Right lobe of liver (tissue), 6 donors: ENCODE measurements at regions not wholly inside any gene's neighbourhood (a gene's known extent, or its start where the extent isn't known, plus 50 kb on each side); places are given as distances from the start of the nearest gene placed in this dataset.

Experiments used
- ATAC-seq, 4 donors: fragments of 200-7000 bp; cut with Tn5 transposase; one replicate each; pipeline ENCODE4 v1.9.1; 2020; ENCODE audit warnings: mild to moderate bottlenecking in 4 of 4, moderate library complexity in 4 of 4
- DNase-seq, 3 donors: peaks; one replicate each; pipeline ENCODE4 v3.0.0-alpha.2; 2020
- H3K27ac ChIP-seq, 3 donors: fragments of 200-600 bp; one replicate each; pipeline ENCODE4 v1.8.0; 2022
- H3K27me3 ChIP-seq, 2 donors: fragments of 200-600 bp; one replicate each; pipeline ENCODE4 v1.8.0; 2022
- H3K36me3 ChIP-seq, 4 donors: fragments of 200-600 bp; sonication (generic) in 1 of 4; one replicate each; pipeline versions ENCODE4 v1.5.1 to v1.8.0; 2017 to 2022; ENCODE audit warnings: control low read depth in 1 of 4
- H3K4me1 ChIP-seq, 4 donors: fragments of 200-600 bp; sonication (generic) in 1 of 4; one replicate each; pipeline versions ENCODE4 v1.5.1 to v1.8.0; 2017 to 2022; ENCODE audit warnings: control low read depth in 1 of 4
- H3K4me3 ChIP-seq, 3 donors: fragments of 200-600 bp; one replicate each; pipeline ENCODE4 v1.8.0; 2022
- H3K9me3 ChIP-seq, 4 donors: fragments of 200-600 bp; sonication (generic) in 1 of 4; one replicate each; pipeline versions ENCODE4 v1.5.1 to v1.8.0; 2017 to 2022; ENCODE audit warnings: control low read depth in 1 of 4
- CTCF ChIP-seq, 4 donors: fragments of 200-600 bp in 3 of 4; fragments of 450-650 bp in 1 of 4; IDR thresholded peaks; one replicate each; pipeline versions ENCODE4 v1.5.1 to v1.8.0; 2016 to 2022; ENCODE audit warnings: antibody characterized with exemption in 4 of 4, mild to moderate bottlenecking in 2 of 4
- POLR2A ChIP-seq: fragments of 450-650 bp; IDR thresholded peaks from one replicate; pipeline ENCODE4 v1.6.1; 2017; ENCODE audit warnings: antibody characterized with exemption, mild to moderate bottlenecking
- WGBS: methylation state at CpG from one replicate; pipeline ENCODE4 v1.1.6; 2018; ENCODE audit warnings: low coverage, low lambda C conversion rate; ENCODE audit not compliant: insufficient coverage; ENCODE audit errors: missing lambda C conversion rate; 5-methylcytosine and 5-hydroxymethylcytosine counted together
- intact Hi-C, 2 donors: fragments of 100-400 bp; cut with DNase I; formaldehyde crosslinking; loops; one replicate each; pipeline versions ENCODE4 v1.11.2 to v1.14.1; 2022
- donor health status: DM: no; HTN: yes; CAD: no.
- donor health status: DM: no; HTN: no; CAD: no.
- donor health status: DM: no; HTN: no; CAD: no.
- donor health status: DM: no; HTN: yes; CAD: no.
- donor health status: DM: no; HTN: yes; CAD: no.

DNA sequence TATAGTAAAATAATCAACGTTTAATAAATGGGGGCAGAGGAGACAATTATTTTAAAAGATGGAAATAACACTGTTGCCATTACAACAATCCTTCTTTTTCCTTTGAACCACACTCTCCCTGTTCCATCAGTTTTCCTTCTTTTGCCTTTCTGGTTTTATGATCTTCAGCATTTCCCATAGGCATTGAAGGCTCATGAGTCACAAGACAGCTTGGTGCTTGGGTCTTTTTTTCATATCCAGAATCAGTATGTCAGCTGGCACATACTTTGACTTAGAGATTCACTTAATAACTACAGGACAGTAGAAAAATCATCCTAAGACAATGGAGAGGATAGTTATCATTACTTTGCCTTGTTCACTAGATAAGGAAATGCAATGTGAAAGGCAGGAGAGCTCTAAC lies 521.6 kb upstream of the TSPY4 start:
- H3K9me3 ChIP-seq = no peaks in the 10 kb centered on the region
- intact Hi-C loops = no loop called here
- no peaks in the 10 kb centered on the region for H3K36me3 ChIP-seq
- WGBS = no CpG with 5 or more reads among the region's 1 CpG
- ATAC-seq (no peak), DNase-seq (no peak)
- H3K4me1 ChIP-seq = no peaks in the 10 kb centered on the region
- no peak for TF ChIP-seq CTCF (IDR thresholded peaks at IDR 0.05)
- TF ChIP-seq POLR2A = no peak
- H3K27me3 ChIP-seq = no peaks in the 10 kb centered on the region
- no peak overlapping the region for H3K27ac ChIP-seq
- H3K4me3 ChIP-seq = no peak overlapping the region

GRCh38 chrY:8820032-8820431 lies 517.2 kb upstream of the TSPY4 start:
- TF ChIP-seq POLR2A (no peak), CTCF (IDR thresholded peaks at IDR 0.05) (no peak)
- no peak for DNase-seq
- no peaks in the 10 kb centered on the region for H3K27me3 ChIP-seq
- H3K9me3 ChIP-seq = no peaks in the 10 kb centered on the region
- H3K36me3 ChIP-seq = no peaks in the 10 kb centered on the region
- no CpG with 5 or more reads among the region's 4 CpGs for WGBS
- no peak for ATAC-seq
- H3K27ac ChIP-seq = no peak overlapping the region
- no peaks in the 10 kb centered on the region for H3K4me1 ChIP-seq
- H3K4me3 ChIP-seq = no peak overlapping the region
- intact Hi-C loops = no loop called here

DNA sequence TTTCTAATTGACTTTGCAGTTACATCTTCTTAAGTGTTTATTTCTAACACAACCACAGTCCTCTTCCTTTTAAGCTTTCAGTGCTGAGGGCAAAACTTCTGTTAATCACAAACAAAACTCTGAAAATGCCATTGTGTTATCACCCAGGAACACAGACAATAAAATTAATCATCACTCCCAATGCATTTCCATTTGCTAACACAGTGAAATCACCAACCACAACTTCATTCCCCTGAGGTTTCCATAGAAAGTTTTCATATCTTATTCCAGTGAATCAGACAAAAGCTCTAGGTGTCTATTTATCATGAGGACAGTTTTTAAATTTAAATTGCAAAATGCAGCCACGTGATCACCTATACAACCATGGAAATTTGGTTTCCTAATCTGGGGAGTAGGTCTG lies 516.2 kb upstream of the TSPY4 start:
- Histone ChIP-seq H3K27me3 (no peaks in the 10 kb centered on the region), H3K27ac (no peak overlapping the region), H3K9me3 (no peaks in the 10 kb centered on the region), H3K4me1 (no peaks in the 10 kb centered on the region), H3K4me3 (no peak overlapping the region), H3K36me3 (no peaks in the 10 kb centered on the region)
- TF ChIP-seq POLR2A = no peak
- TF ChIP-seq CTCF (IDR thresholded peaks at IDR 0.05) = no peak
- no CpG with 5 or more reads among the region's 1 CpG for WGBS
- ATAC-seq (no peak), DNase-seq (no peak)
- intact Hi-C loops = no loop called here

DNA sequence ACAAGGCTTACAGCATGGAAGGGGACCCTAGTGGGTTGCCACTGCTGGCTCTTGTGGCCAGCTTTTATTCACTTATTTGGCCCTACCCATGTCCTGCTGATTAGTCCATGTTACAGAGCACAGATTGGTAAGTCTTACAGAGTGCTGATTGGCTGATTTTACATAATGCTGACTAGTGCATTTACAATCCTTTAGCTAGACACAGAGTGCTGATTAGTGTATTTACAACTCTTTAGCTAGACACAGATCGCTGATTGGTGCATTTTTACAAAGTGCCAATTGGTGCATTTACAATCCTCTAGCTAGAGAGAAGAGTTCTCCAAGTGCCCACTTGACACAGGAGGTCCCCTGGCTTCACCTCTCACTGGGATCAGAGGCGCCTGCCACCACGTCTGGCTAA lies 485.0 kb upstream of the TSPY4 start:
- DNase-seq (no peak), ATAC-seq (no peak)
- Histone ChIP-seq H3K27ac (no peak overlapping the region), H3K36me3 (no peaks in the 10 kb centered on the region), H3K4me1 (no peaks in the 10 kb centered on the region), H3K9me3 (no peaks in the 10 kb centered on the region), H3K4me3 (no peak overlapping the region), H3K27me3 (no peaks in the 10 kb centered on the region)
- no peak for TF ChIP-seq POLR2A
- TF ChIP-seq CTCF (IDR thresholded peaks at IDR 0.05) = no peak
- intact Hi-C loops = no loop called here
- no CpG with 5 or more reads among the region's 3 CpGs for WGBS

GRCh38 chrY:8888371-8888770 lies 448.9 kb upstream of the TSPY4 start:
- Histone ChIP-seq H3K4me3 (no peak overlapping the region), H3K27ac (no peak overlapping the region), H3K27me3 (no peaks in the 10 kb centered on the region), H3K4me1 (no peaks in the 10 kb centered on the region), H3K9me3 (no peaks in the 10 kb centered on the region), H3K36me3 (no peaks in the 10 kb centered on the region)
- ATAC-seq (no peak), DNase-seq (no peak)
- intact Hi-C loops = no loop called here
- no CpG with 5 or more reads among the region's 3 CpGs for WGBS
- TF ChIP-seq CTCF (IDR thresholded peaks at IDR 0.05) (no peak), POLR2A (no peak)
